Adrenal gland (tissue), 9 donors: ENCODE measurements at regions not wholly inside any gene's neighbourhood (a gene's known extent, or its start where the extent isn't known, plus 50 kb on each side); places are given as distances from the start of the nearest gene placed in this dataset.

ENCODE experiments used
- DNase-seq, 7 donors: peaks; one replicate each; pipeline ENCODE4 v3.0.0-alpha.2; 2019 to 2020
- H3K27ac ChIP-seq, 5 donors: fragments of 200-600 bp; sonication (generic) in 4 of 5; 1 replicate in 3 of 5; 2 replicates in 2 of 5; pipeline versions ENCODE4 v1.5.1 to v1.8.0; 2016 to 2020; ENCODE audit warnings: mild to moderate bottlenecking in 1 of 5
- H3K27me3 ChIP-seq: fragments of 200-600 bp; 2 replicates; pipeline ENCODE4 v1.8.0; 2021
- H3K36me3 ChIP-seq, 2 donors: fragments of 200-600 bp; replicated peaks in 1 of 2; 1 replicate in 1 of 2; 2 replicates in 1 of 2; pipeline versions ENCODE4 v1.5.1 to v1.8.0; 2018 to 2022
- H3K4me1 ChIP-seq, 2 donors: fragments of 200-600 bp; replicated peaks in 1 of 2; 1 replicate in 1 of 2; 2 replicates in 1 of 2; pipeline versions ENCODE4 v1.5.1 to v1.8.0; 2018 to 2021
- H3K4me3 ChIP-seq, 4 donors: fragments of 200-600 bp; sonication (generic) in 3 of 4; one replicate each; pipeline ENCODE4 v1.5.1; 2016 to 2018
- H3K9me3 ChIP-seq, 3 donors: fragments of 200-600 bp; sonication (generic) in 1 of 3; replicated peaks in 1 of 3; 1 replicate in 2 of 3; 2 replicates in 1 of 3; pipeline versions ENCODE4 v1.5.1 to v1.8.0; 2016 to 2021
- CTCF ChIP-seq, 6 experiments: fragments of 450-650 bp in 4 of 6; fragments of 200-600 bp in 2 of 6; sonication (generic) in 1 of 6; IDR thresholded peaks; 1 replicate in 5 of 6; 2 replicates in 1 of 6; pipeline versions ENCODE4 v1.5.1 to v1.8.0; 2016 to 2021; ENCODE audit warnings: antibody characterized with exemption in 6 of 6, mild to moderate bottlenecking in 2 of 6, moderate library complexity in 1 of 6
- POLR2A ChIP-seq, 2 donors: fragments of 450-650 bp; IDR thresholded peaks; one replicate each; pipeline ENCODE4 v1.6.1; 2017; ENCODE audit warnings: antibody characterized with exemption in 2 of 2, mild to moderate bottlenecking in 2 of 2, moderate library complexity in 1 of 2
- WGBS, 4 donors: extraction: QIAGEN DNeasy Blood & Tissue Kit in 2 of 4; methylation state at CpG; one replicate each; pipeline versions ENCODE4 v1.1.5 to v1.1.7; 2013 to 2017; 5-methylcytosine and 5-hydroxymethylcytosine counted together
- intact Hi-C, 2 donors: fragments of 100-400 bp; cut with DNase I; formaldehyde crosslinking; loops; one replicate each; pipeline versions ENCODE4 v1.14.1 to v1.15.0; 2022 to 2023
- donor health status: healthy with polysubstance abuse.
- donor health status: Bipolar disorder and iron deficiency.
- donor health status: DM: yes; HTN: yes; CAD: no.
- donor health status: DM: no; HTN: no; CAD: no.
- donor health status: DM: no; HTN: no; CAD: no.

DNA sequence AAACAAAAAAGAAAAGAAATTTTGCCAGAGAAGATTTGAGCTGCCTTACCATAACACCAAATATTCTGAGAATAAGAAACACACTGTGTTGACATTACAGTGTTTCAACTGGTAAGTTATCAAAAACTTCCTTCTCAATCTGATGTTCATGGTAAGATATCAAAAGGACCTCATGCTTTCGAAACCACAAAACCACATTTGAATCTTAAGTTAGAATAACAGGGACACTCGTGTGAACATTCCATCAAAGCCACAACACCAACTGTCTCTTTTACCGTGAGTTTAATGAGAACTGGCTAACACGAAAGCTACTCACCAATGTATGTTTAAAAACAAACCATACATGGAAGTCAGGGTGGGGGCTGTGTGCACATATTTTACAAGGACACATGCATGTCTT lies 73.0 kb upstream of the OPRM1 start:
- Histone ChIP-seq H3K4me1 (no peaks in the 10 kb centered on the region), H3K27me3 (no peaks in the 10 kb centered on the region), H3K36me3 (no peaks in the 10 kb centered on the region), H3K4me3 (no peak overlapping the region), H3K27ac (no peak overlapping the region), H3K9me3 (no peaks in the 10 kb centered on the region)
- TF ChIP-seq POLR2A (IDR thresholded peaks at IDR 0.05): no peak
- TF ChIP-seq CTCF (IDR thresholded peaks at IDR 0.05): no peak
- intact Hi-C loops: no loop called here
- WGBS, 4 donors: 49 to 59% (median 53%) methylated on average over 4 of the region's 4 CpGs
- no peak for DNase-seq

DNA sequence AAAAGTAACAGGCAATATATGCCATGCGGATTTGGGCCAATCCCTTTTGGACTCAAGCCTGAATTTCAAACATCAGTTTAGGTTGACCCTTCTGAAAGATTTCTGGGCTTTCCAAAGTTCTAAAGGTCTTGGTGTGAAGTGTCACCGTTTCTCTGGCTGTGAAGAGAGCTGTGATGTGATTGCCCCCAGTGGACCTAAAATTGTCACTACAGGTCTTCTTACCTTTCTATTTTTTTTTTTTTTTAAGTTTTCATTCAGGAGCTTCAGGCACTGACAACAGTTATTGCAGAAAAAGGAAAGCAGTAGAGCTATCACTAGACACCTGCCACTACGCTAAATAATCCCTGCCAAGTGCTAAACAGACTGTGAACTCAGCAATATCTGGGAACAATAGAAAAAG lies 75.7 kb upstream of the OPRM1 start:
- H3K4me3 ChIP-seq: no peak overlapping the region
- H3K27ac ChIP-seq: no peak overlapping the region
- no peaks in the 10 kb centered on the region for H3K36me3 ChIP-seq
- no peak for TF ChIP-seq CTCF (IDR thresholded peaks at IDR 0.05)
- TF ChIP-seq POLR2A (IDR thresholded peaks at IDR 0.05): no peak
- H3K27me3 ChIP-seq: no peaks in the 10 kb centered on the region
- 57 to 79% (median 73%) methylated on average over 3 of the region's 3 CpGs for WGBS, 4 donors
- intact Hi-C loops: no loop called here
- H3K9me3 ChIP-seq: no peaks in the 10 kb centered on the region
- no peaks in the 10 kb centered on the region for H3K4me1 ChIP-seq
- no peak for DNase-seq

GRCh38 chr6:153962555-153962954 lies 76.5 kb upstream of the OPRM1 start:
- Histone ChIP-seq H3K4me3 (no peak overlapping the region), H3K9me3 (no peaks in the 10 kb centered on the region), H3K4me1 (no peaks in the 10 kb centered on the region), H3K27ac (no peak overlapping the region), H3K27me3 (no peaks in the 10 kb centered on the region), H3K36me3 (no peaks in the 10 kb centered on the region)
- WGBS, 4 donors: 64 to 73% (median 67%) methylated on average over 2 of the region's 2 CpGs
- no peak for DNase-seq
- intact Hi-C loops: no loop called here
- no peak for TF ChIP-seq CTCF (IDR thresholded peaks at IDR 0.05)
- TF ChIP-seq POLR2A (IDR thresholded peaks at IDR 0.05): no peak

DNA sequence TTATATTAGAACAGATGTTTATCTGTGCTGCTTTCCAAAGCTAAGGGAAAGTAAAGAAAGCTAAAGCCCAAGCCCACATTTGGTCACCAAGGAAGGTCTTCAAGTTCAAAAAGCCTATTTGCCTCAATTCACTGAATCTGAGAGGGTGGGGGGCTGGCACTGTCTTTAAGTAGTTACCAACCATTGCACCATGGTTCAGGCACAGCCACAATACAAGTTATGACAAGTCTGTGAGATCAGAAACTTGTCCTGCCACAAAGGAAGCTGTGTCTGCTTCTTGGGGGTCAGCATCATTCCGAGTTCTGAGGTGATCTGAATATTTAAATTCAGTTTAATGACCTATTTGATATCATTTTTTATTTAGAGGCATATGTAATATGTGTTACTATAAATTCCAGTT lies 78.3 kb upstream of the OPRM1 start:
- DNase-seq: no peak
- WGBS, 4 donors: 41 to 63% (median 46%) methylated on average over 1 of the region's 1 CpG
- H3K4me3 ChIP-seq: no peak overlapping the region
- TF ChIP-seq CTCF (IDR thresholded peaks at IDR 0.05) (no peak), POLR2A (IDR thresholded peaks at IDR 0.05) (no peak)
- H3K9me3 ChIP-seq: no peaks in the 10 kb centered on the region
- intact Hi-C loops: no loop called here
- no peak overlapping the region for H3K27ac ChIP-seq
- H3K27me3 ChIP-seq: no peaks in the 10 kb centered on the region
- H3K36me3 ChIP-seq: no peaks in the 10 kb centered on the region
- H3K4me1 ChIP-seq: no peaks in the 10 kb centered on the region
